ENCODE measurements at regions not wholly inside any gene's neighbourhood (a gene's known extent, or its start where the extent isn't known, plus 50 kb on each side); places are given as distances from the start of the nearest gene placed in this dataset.

DNA sequence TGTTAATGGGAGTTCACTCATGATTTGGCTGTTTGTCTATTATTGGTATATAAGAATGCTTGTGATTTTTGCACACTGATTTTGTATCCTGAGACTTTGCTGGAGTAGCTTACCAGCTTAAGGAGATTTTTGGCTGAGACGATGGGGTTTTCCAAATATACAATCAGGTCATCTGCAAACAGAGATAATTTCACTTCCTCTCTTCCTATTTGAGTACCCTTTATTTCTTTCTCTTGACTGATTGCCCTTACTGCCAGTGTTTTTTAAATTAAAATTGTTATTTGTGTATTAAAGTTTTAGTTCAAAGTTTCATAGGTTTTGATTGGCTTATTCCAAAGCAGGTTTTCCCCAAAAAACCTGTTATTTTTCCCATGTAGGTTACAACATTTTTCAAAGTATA lies 390.5 kb upstream of the RBMS3 start:
- Histone ChIP-seq H3K9ac (ENCODE audit: low read length) (no peak overlapping the region), H3K9me3 (ENCODE audit: control insufficient read depth in 1 of 2, insufficient read depth in 1 of 2, low read depth in 1 of 2, low read length in 2 of 2) (no peaks in the 10 kb centered on the region), H3K27me3 (ENCODE audit: insufficient read depth, low read length) (no peaks in the 10 kb centered on the region), H2AFZ (ENCODE audit: low read depth, low read length, poor library complexity, severe bottlenecking) (no peak overlapping the region), H3K27ac (ENCODE audit: low read depth, low read length) (no peak overlapping the region), H4K20me1 (ENCODE audit: insufficient read depth) (no peaks in the 10 kb centered on the region), H3K9me2 (ENCODE audit: insufficient read depth) (no peaks in the 10 kb centered on the region), H3K4me3 (replicated peaks in 1 of 2; ENCODE audit: low read depth in 1 of 2, low read length in 2 of 2) (no peak overlapping the region), H3K4me1 (ENCODE audit: control insufficient read depth in 1 of 2, insufficient read depth in 2 of 2, low read length in 2 of 2) (no peaks in the 10 kb centered on the region), H3K36me3 (ENCODE audit: control insufficient read depth in 1 of 2, insufficient read depth in 2 of 2, low read length in 2 of 2) (no peaks in the 10 kb centered on the region), H3K79me2 (ENCODE audit: insufficient read depth, low read length) (no peaks in the 10 kb centered on the region), H3K4me2 (ENCODE audit: low read length) (no peak overlapping the region)
- POLR2A ChIA-PET: no interaction called here
- no peak for DNase-seq (ENCODE audit: low read depth, low spot score)
- CTCF ChIA-PET: no interaction called here
- no peak for ATAC-seq
- RAD21 ChIA-PET (ENCODE audit: low non-redundant PET in 1 of 2, low total read pairs in 2 of 2, uncharacterized antibody in 2 of 2, unreplicated experiment in 2 of 2): no interaction called here
- no TSS peak for BruUV-seq (replicated peaks)
- TF ChIP-seq EZH2phosphoT487 (IDR thresholded peaks at IDR 0.05; ENCODE audit: borderline replicate concordance) (no peak), YY1 (IDR thresholded peaks at IDR 0.05; ENCODE audit: extremely low read depth, insufficient replicate concordance, low read depth, low read length) (no peak), SRF (IDR thresholded peaks at IDR 0.05; ENCODE audit: low read depth) (no peak)
- intact Hi-C loops (cut with micrococcal nuclease): no loop called here

DNA sequence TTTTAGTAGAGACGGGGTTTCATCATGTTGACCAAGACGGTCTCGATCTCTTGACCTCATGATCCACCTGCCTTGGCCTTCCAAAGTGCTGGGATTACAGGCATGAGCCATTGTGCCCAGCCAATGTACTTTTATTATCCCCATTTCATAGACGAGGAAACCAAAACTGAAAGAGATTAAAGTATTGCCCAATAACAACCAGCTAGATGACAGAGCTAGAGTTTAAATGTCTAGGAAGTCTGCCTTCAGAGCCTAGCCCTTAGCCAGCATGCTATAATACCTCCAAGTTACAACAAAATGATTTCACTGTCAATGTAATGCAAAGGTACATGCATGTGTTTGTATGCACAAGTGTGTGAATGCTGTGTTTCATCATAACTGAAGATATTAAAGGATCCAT lies 389.4 kb upstream of the RBMS3 start:
- ATAC-seq (no peak), DNase-seq (ENCODE audit: low read depth, low spot score) (no peak)
- no peak for TF ChIP-seq JUND (IDR thresholded peaks at IDR 0.05)
- TF ChIP-seq CBX3 (IDR thresholded peaks at IDR 0.05; ENCODE audit: low read depth): no peak
- TF ChIP-seq SRF (IDR thresholded peaks at IDR 0.05; ENCODE audit: low read depth): no peak
- TF ChIP-seq POLR2A (IDR thresholded peaks at IDR 0.05; ENCODE audit: borderline replicate concordance, extremely low read depth, insufficient read depth, insufficient read length): no peak
- TF ChIP-seq, protein P1, sequence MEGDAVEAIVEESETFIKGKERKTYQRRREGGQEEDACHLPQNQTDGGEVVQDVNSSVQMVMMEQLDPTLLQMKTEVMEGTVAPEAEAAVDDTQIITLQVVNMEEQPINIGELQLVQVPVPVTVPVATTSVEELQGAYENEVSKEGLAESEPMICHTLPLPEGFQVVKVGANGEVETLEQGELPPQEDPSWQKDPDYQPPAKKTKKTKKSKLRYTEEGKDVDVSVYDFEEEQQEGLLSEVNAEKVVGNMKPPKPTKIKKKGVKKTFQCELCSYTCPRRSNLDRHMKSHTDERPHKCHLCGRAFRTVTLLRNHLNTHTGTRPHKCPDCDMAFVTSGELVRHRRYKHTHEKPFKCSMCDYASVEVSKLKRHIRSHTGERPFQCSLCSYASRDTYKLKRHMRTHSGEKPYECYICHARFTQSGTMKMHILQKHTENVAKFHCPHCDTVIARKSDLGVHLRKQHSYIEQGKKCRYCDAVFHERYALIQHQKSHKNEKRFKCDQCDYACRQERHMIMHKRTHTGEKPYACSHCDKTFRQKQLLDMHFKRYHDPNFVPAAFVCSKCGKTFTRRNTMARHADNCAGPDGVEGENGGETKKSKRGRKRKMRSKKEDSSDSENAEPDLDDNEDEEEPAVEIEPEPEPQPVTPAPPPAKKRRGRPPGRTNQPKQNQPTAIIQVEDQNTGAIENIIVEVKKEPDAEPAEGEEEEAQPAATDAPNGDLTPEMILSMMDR (IDR thresholded peaks at IDR 0.05 in 2 of 3, conservative IDR thresholded peaks at IDR 0.05 in 1 of 3; ENCODE audit: borderline replicate concordance in 1 of 3, insufficient read depth in 1 of 3, low read depth in 2 of 3, low read length in 2 of 3): no peak
- TF ChIP-seq ZFX (IDR thresholded peaks at IDR 0.05): no peak
- no peak for TF ChIP-seq ZNF274 (IDR thresholded peaks at IDR 0.05; ENCODE audit: low read depth, low read length)
- no peak for TF ChIP-seq POLR2AphosphoS5 (IDR thresholded peaks at IDR 0.05; ENCODE audit: low read depth, low read length)
- TF ChIP-seq RAD21 (IDR thresholded peaks at IDR 0.05; ENCODE audit: low read depth): no peak
- no peak for TF ChIP-seq YY1 (IDR thresholded peaks at IDR 0.05; ENCODE audit: extremely low read depth, insufficient replicate concordance, low read depth, low read length)
- TF ChIP-seq EZH2phosphoT487 (IDR thresholded peaks at IDR 0.05; ENCODE audit: borderline replicate concordance): no peak
- TF ChIP-seq SIN3A (IDR thresholded peaks at IDR 0.05; ENCODE audit: low read depth): no peak
- TF ChIP-seq SP1 (IDR thresholded peaks at IDR 0.05; ENCODE audit: low read depth): no peak
- no peak for TF ChIP-seq ZBTB33 (IDR thresholded peaks at IDR 0.05; ENCODE audit: extremely low read depth, insufficient replicate concordance, low read length)
- no peak overlapping the region for H2AFZ ChIP-seq (ENCODE audit: low read depth, low read length, poor library complexity, severe bottlenecking)
- RAD21 ChIA-PET (ENCODE audit: low non-redundant PET in 1 of 2, low total read pairs in 2 of 2, uncharacterized antibody in 2 of 2, unreplicated experiment in 2 of 2): no interaction called here
- no peak overlapping the region for H3K4me2 ChIP-seq (ENCODE audit: low read length)
- no peaks in the 10 kb centered on the region for H4K20me1 ChIP-seq (ENCODE audit: insufficient read depth)
- CTCF ChIA-PET: no interaction called here
- no peaks in the 10 kb centered on the region for H3K9me2 ChIP-seq (ENCODE audit: insufficient read depth)
- no peak overlapping the region for H3K27ac ChIP-seq (ENCODE audit: low read depth, low read length)
- H3K4me1 ChIP-seq (ENCODE audit: control insufficient read depth in 1 of 2, insufficient read depth in 2 of 2, low read length in 2 of 2): no peaks in the 10 kb centered on the region
- H3K4me3 ChIP-seq (replicated peaks in 1 of 2; ENCODE audit: low read depth in 1 of 2, low read length in 2 of 2): no peak overlapping the region
- H3K9me3 ChIP-seq (ENCODE audit: control insufficient read depth in 1 of 2, insufficient read depth in 1 of 2, low read depth in 1 of 2, low read length in 2 of 2): no peaks in the 10 kb centered on the region
- H3K9ac ChIP-seq (ENCODE audit: low read length): no peak overlapping the region
- H3K27me3 ChIP-seq (ENCODE audit: insufficient read depth, low read length): no peaks in the 10 kb centered on the region
- no TSS peak for BruUV-seq (replicated peaks)
- POLR2A ChIA-PET: no interaction called here
- intact Hi-C loops (cut with micrococcal nuclease): no loop called here
- no peaks in the 10 kb centered on the region for H3K36me3 ChIP-seq (ENCODE audit: control insufficient read depth in 1 of 2, insufficient read depth in 2 of 2, low read length in 2 of 2)
- no peaks in the 10 kb centered on the region for H3K79me2 ChIP-seq (ENCODE audit: insufficient read depth, low read length)

All from HCT116 (cell line).